Adrenal gland (tissue), 5 donors: ENCODE measurements at regions not wholly inside any gene's neighbourhood (a gene's known extent, or its start where the extent isn't known, plus 50 kb on each side); places are given as distances from the start of the nearest gene placed in this dataset.

Experiments used
- CTCF ChIP-seq, 6 experiments: fragments of 450-650 bp in 4 of 6; fragments of 200-600 bp in 2 of 6; sonication (generic) in 1 of 6; IDR thresholded peaks; 1 replicate in 5 of 6; 2 replicates in 1 of 6; pipeline versions ENCODE4 v1.5.1 to v1.8.0; 2016 to 2021; ENCODE audit warnings: antibody characterized with exemption in 6 of 6, mild to moderate bottlenecking in 2 of 6, moderate library complexity in 1 of 6
- POLR2A ChIP-seq, 2 donors: fragments of 450-650 bp; IDR thresholded peaks; one replicate each; pipeline ENCODE4 v1.6.1; 2017; ENCODE audit warnings: antibody characterized with exemption in 2 of 2, mild to moderate bottlenecking in 2 of 2, moderate library complexity in 1 of 2
- donor health status: DM: no; HTN: no; CAD: no.

- no peak for TF ChIP-seq CTCF (IDR thresholded peaks at IDR 0.05)
- TF ChIP-seq POLR2A (IDR thresholded peaks at IDR 0.05): no peak
These were observed 302.7 kb upstream of the MGAT5 start for GRCh38 chr2:133951209-133951608.
